Stimulated activated CD4-positive, alpha-beta T cell treated with anti-CD3 and anti-CD28 coated beads, Interleukin-2, amount 100 ng/mL, for 48 hours (primary cell): ENCODE measurements at regions not wholly inside any gene's neighbourhood (a gene's known extent, or its start where the extent isn't known, plus 50 kb on each side); places are given as distances from the start of the nearest gene placed in this dataset.
"Not testable (repeated sequence)": the region's sequence is repeated elsewhere in the genome, so short reads cannot be mapped to it uniquely, and the experiment has no call there.

Source experiments
- DNase-seq, 2 donors: peaks; one replicate each; pipeline ENCODE4 v3.0.0-alpha.2; 2020

- no peak for DNase-seq
Measured at GRCh38 chr4:38430841-38431240, 233.2 kb upstream of the KLF3 start.

GRCh38 chr4:38442073-38442788 lies 221.8 kb upstream of the KLF3 start:
- no peak for DNase-seq

- DNase-seq: no peak
Measured at GRCh38 chr4:38449506-38450174, 214.4 kb upstream of the KLF3 start.

GRCh38 chr4:38452009-38452408 lies 212.0 kb upstream of the KLF3 start:
- no peak for DNase-seq

- DNase-seq: no peak
Measured at GRCh38 chr4:38452542-38452941, 211.5 kb upstream of the KLF3 start.

GRCh38 chr4:38453253-38453881 lies 210.6 kb upstream of the KLF3 start:
- DNase-seq: no peak

GRCh38 chr4:38454284-38454683 lies 209.7 kb upstream of the KLF3 start:
- no peak for DNase-seq

GRCh38 chr4:38455092-38455862 lies 208.7 kb upstream of the KLF3 start:
- no peak for DNase-seq

- no peak for DNase-seq
Measured at GRCh38 chr4:38456096-38456495, 207.9 kb upstream of the KLF3 start.

GRCh38 chr4:38461342-38461741 lies 202.7 kb upstream of the KLF3 start:
- DNase-seq: no peak

GRCh38 chr4:38462367-38463055 lies 201.5 kb upstream of the KLF3 start:
- no peak for DNase-seq

GRCh38 chr4:38463268-38463958 lies 200.6 kb upstream of the KLF3 start:
- no peak for DNase-seq

GRCh38 chr4:38464328-38464727 lies 199.7 kb upstream of the KLF3 start:
- DNase-seq: no peak

- no peak for DNase-seq
Measured at GRCh38 chr4:38466401-38466800, 197.6 kb upstream of the KLF3 start.

- DNase-seq: no peak
Measured at GRCh38 chr4:38467296-38467695, 196.7 kb upstream of the KLF3 start.

GRCh38 chr4:38468339-38468866 lies 195.6 kb upstream of the KLF3 start:
- DNase-seq: no peak

- DNase-seq: no peak
Measured at GRCh38 chr4:38469410-38469809, 194.6 kb upstream of the KLF3 start.

GRCh38 chr4:38470735-38471262 lies 193.2 kb upstream of the KLF3 start:
- DNase-seq: no peak

GRCh38 chr4:38482696-38483095 lies 181.3 kb upstream of the KLF3 start:
- no peak for DNase-seq

GRCh38 chr4:38483628-38484027 lies 180.4 kb upstream of the KLF3 start:
- DNase-seq: not testable (repeated sequence)

GRCh38 chr4:38489011-38489861 lies 174.8 kb upstream of the KLF3 start:
- no peak for DNase-seq
